ENCODE measurements at regions not wholly inside any gene's neighbourhood (a gene's known extent, or its start where the extent isn't known, plus 50 kb on each side); places are given as distances from the start of the nearest gene placed in this dataset.

GRCh38 chr6:115677198-115677597 is 383.5 kb downstream of the FRK start:
- H2AFZ ChIP-seq (ENCODE audit: low read depth, low read length): no peak overlapping the region
- H3K4me3 ChIP-seq (ENCODE audit: insufficient read depth, low read depth, low read length): no peak overlapping the region
- no peak overlapping the region for H3K27ac ChIP-seq (ENCODE audit: low read depth, low read length)
- H3K79me2 ChIP-seq (ENCODE audit: insufficient read depth, low read length): no peaks in the 10 kb centered on the region
- H3K4me3 Mint-ChIP-seq (ENCODE audit: unreplicated experiment): no peak overlapping the region
- no peak for FAIRE-seq
- no peaks in the 10 kb centered on the region for H3K4me1 ChIP-seq (ENCODE audit: insufficient read depth, low read length)
- DNase-seq (ENCODE audit: low read depth): no peak
- no peaks in the 10 kb centered on the region for H3K27me3 Mint-ChIP-seq (ENCODE audit: low read depth, unreplicated experiment)
- H3K4me2 ChIP-seq (ENCODE audit: low read length): no peak overlapping the region
- H3K36me3 ChIP-seq (ENCODE audit: insufficient read depth, low read length): no peaks in the 10 kb centered on the region
- H3K27me3 ChIP-seq (ENCODE audit: insufficient read depth, low read length): no peaks in the 10 kb centered on the region
- H3K9ac ChIP-seq (ENCODE audit: low read length): no peak overlapping the region
- no peaks in the 10 kb centered on the region for H4K20me1 ChIP-seq (ENCODE audit: insufficient read depth, low read length)
- no peaks in the 10 kb centered on the region for H3K9me3 Mint-ChIP-seq (ENCODE audit: unreplicated experiment)
- no peaks in the 10 kb centered on the region for H3K4me1 Mint-ChIP-seq (ENCODE audit: low read depth, unreplicated experiment)
- H3K27ac Mint-ChIP-seq (ENCODE audit: unreplicated experiment): no peak overlapping the region
- H3K36me3 Mint-ChIP-seq (ENCODE audit: low read depth, unreplicated experiment): no peaks in the 10 kb centered on the region
- no peaks in the 10 kb centered on the region for H3K9me3 ChIP-seq (ENCODE audit: insufficient read depth, low read depth, low read length)
- TF ChIP-seq, protein P1, sequence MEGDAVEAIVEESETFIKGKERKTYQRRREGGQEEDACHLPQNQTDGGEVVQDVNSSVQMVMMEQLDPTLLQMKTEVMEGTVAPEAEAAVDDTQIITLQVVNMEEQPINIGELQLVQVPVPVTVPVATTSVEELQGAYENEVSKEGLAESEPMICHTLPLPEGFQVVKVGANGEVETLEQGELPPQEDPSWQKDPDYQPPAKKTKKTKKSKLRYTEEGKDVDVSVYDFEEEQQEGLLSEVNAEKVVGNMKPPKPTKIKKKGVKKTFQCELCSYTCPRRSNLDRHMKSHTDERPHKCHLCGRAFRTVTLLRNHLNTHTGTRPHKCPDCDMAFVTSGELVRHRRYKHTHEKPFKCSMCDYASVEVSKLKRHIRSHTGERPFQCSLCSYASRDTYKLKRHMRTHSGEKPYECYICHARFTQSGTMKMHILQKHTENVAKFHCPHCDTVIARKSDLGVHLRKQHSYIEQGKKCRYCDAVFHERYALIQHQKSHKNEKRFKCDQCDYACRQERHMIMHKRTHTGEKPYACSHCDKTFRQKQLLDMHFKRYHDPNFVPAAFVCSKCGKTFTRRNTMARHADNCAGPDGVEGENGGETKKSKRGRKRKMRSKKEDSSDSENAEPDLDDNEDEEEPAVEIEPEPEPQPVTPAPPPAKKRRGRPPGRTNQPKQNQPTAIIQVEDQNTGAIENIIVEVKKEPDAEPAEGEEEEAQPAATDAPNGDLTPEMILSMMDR (IDR thresholded peaks at IDR 0.05; ENCODE audit: insufficient read depth, low read depth, low read length): no peak
- TF ChIP-seq EZH2 (IDR thresholded peaks at IDR 0.05; ENCODE audit: insufficient read depth, low read length): no peak

DNA sequence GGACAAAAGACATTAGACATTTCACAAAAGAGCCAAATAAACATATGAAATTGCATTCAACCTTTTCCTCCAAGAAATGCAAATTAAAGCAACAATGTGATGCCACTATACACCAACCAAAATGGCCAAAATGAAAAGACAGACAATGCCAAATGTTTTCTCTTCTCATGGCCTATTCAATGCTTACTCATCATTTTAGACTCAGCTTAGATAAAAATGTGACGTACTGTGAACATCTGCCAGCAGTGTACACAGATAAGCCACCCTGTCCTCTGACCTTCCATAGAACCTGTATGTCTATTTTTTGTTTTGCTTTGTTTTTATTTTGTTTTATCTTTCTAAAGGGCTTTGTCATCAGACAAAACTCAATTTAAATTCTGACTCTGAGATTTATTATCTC is 385.2 kb downstream of the FRK start:
- Mint-ChIP-seq H3K27ac (ENCODE audit: unreplicated experiment) (no peak overlapping the region), H3K4me3 (ENCODE audit: unreplicated experiment) (no peak overlapping the region), H3K36me3 (ENCODE audit: low read depth, unreplicated experiment) (no peaks in the 10 kb centered on the region), H3K4me1 (ENCODE audit: low read depth, unreplicated experiment) (no peaks in the 10 kb centered on the region), H3K27me3 (ENCODE audit: low read depth, unreplicated experiment) (no peaks in the 10 kb centered on the region), H3K9me3 (ENCODE audit: unreplicated experiment) (no peaks in the 10 kb centered on the region)
- H3K9ac ChIP-seq (ENCODE audit: low read length): no peak overlapping the region
- H4K20me1 ChIP-seq (ENCODE audit: insufficient read depth, low read length): no peaks in the 10 kb centered on the region
- no peaks in the 10 kb centered on the region for H3K36me3 ChIP-seq (ENCODE audit: insufficient read depth, low read length)
- H2AFZ ChIP-seq (ENCODE audit: low read depth, low read length): no peak overlapping the region
- TF ChIP-seq, protein P1 (IDR thresholded peaks at IDR 0.05; ENCODE audit: insufficient read depth, low read depth, low read length): no peak
- TF ChIP-seq EZH2 (IDR thresholded peaks at IDR 0.05; ENCODE audit: insufficient read depth, low read length): no peak
- no peak overlapping the region for H3K27ac ChIP-seq (ENCODE audit: low read depth, low read length)
- DNase-seq (ENCODE audit: low read depth) (no peak), FAIRE-seq (no peak)
- no peaks in the 10 kb centered on the region for H3K4me1 ChIP-seq (ENCODE audit: insufficient read depth, low read length)
- no peaks in the 10 kb centered on the region for H3K79me2 ChIP-seq (ENCODE audit: insufficient read depth, low read length)
- no peak overlapping the region for H3K4me3 ChIP-seq (ENCODE audit: insufficient read depth, low read depth, low read length)
- no peaks in the 10 kb centered on the region for H3K9me3 ChIP-seq (ENCODE audit: insufficient read depth, low read depth, low read length)
- H3K4me2 ChIP-seq (ENCODE audit: low read length): no peak overlapping the region
- no peaks in the 10 kb centered on the region for H3K27me3 ChIP-seq (ENCODE audit: insufficient read depth, low read length)

- Histone ChIP-seq H3K9ac (ENCODE audit: low read length) (no peak overlapping the region), H3K36me3 (ENCODE audit: insufficient read depth, low read length) (no peaks in the 10 kb centered on the region), H2AFZ (ENCODE audit: low read depth, low read length) (no peak overlapping the region), H3K4me2 (ENCODE audit: low read length) (no peak overlapping the region), H3K27ac (ENCODE audit: low read depth, low read length) (no peak overlapping the region), H3K9me3 (ENCODE audit: insufficient read depth, low read depth, low read length) (no peaks in the 10 kb centered on the region), H4K20me1 (ENCODE audit: insufficient read depth, low read length) (no peaks in the 10 kb centered on the region), H3K4me3 (ENCODE audit: insufficient read depth, low read depth, low read length) (no peak overlapping the region), H3K79me2 (ENCODE audit: insufficient read depth, low read length) (no peaks in the 10 kb centered on the region), H3K27me3 (ENCODE audit: insufficient read depth, low read length) (no peaks in the 10 kb centered on the region), H3K4me1 (ENCODE audit: insufficient read depth, low read length) (no peaks in the 10 kb centered on the region)
- Mint-ChIP-seq H3K36me3 (ENCODE audit: low read depth, unreplicated experiment) (no peaks in the 10 kb centered on the region), H3K4me3 (ENCODE audit: unreplicated experiment) (no peak overlapping the region), H3K27me3 (ENCODE audit: low read depth, unreplicated experiment) (no peaks in the 10 kb centered on the region), H3K27ac (ENCODE audit: unreplicated experiment) (no peak overlapping the region), H3K9me3 (ENCODE audit: unreplicated experiment) (no peaks in the 10 kb centered on the region), H3K4me1 (ENCODE audit: low read depth, unreplicated experiment) (no peaks in the 10 kb centered on the region)
- TF ChIP-seq, protein P1 (IDR thresholded peaks at IDR 0.05; ENCODE audit: insufficient read depth, low read depth, low read length): no peak
- DNase-seq (ENCODE audit: low read depth) (no peak), FAIRE-seq (no peak)
Measured at GRCh38 chr6:115668781-115669180, 391.9 kb downstream of the FRK start.

All from astrocyte (in vitro differentiated cells and primary cell).